Heart left ventricle (tissue), 13 donors: ENCODE measurements at regions not wholly inside any gene's neighbourhood (a gene's known extent, or its start where the extent isn't known, plus 50 kb on each side); places are given as distances from the start of the nearest gene placed in this dataset.

Experiments
- CTCF ChIP-seq, 12 donors: fragments of 200-600 bp; sonication (generic) in 4 of 12; IDR thresholded peaks; one replicate each; pipeline versions ENCODE4 v1.5.0 to v1.8.0; 2018 to 2022; ENCODE audit warnings: antibody characterized with exemption in 12 of 12, mild to moderate bottlenecking in 5 of 12
- POLR2A ChIP-seq, 2 donors: fragments of 450-650 bp; IDR thresholded peaks; one replicate each; pipeline ENCODE4 v1.6.1; 2017; ENCODE audit warnings: antibody characterized with exemption in 2 of 2, mild to moderate bottlenecking in 2 of 2, moderate library complexity in 2 of 2
- donor health status: ischemic (EF 13 %, LVEDD 7.1; RV severe dilation, severe dysfunction).
- donor health status: DM: no; HTN: yes; CAD: no.
- donor health status: DM: no; HTN: no; CAD: no.
- donor health status: ischemic (EF 25% LVEDD 6.9; RV normal size, moderate dysfunction).
- donor health status: ischemic (EF 25% LVEDD 5.7; RV mildly dilated, moderate dysfunction).
- donor health status: ischemic (EF 35%, LVEDD 5.7; RV mildly dilated, moderate dysfunction).
- donor health status: nonischemic (EF 11% LVEDD 7.7; RV severe dilation, severe dysfunction).
- donor health status: DM: yes; HTN: yes; CAD: no.
- donor health status: PGD.
- donor health status: ischemic (EF 29% LVEDD 5.4; RV normal size, mild dysfunction).
- donor health status: nonischemic (EF 23%, LVEDD 6.1; RV moderate dilation, normal function).

GRCh38 chr6:71481801-71482200, 193.2 kb downstream of the OGFRL1 start:
- no peak for TF ChIP-seq CTCF (IDR thresholded peaks at IDR 0.05)
- no peak for TF ChIP-seq POLR2A (IDR thresholded peaks at IDR 0.05)
